GM10248 (cell line): ENCODE measurements at regions not wholly inside any gene's neighbourhood (a gene's known extent, or its start where the extent isn't known, plus 50 kb on each side); places are given as distances from the start of the nearest gene placed in this dataset.

Experiments used
- CTCF ChIA-PET: fragments of 300-600 bp; sonication (Branson Sonifier 250); formaldehyde crosslinking; extraction: SDS; loops from one replicate; lab custom pipeline; 2021; ENCODE audit warnings: antibody characterized with exemption; lab: Yijun Ruan, JAX
- POLR2A ChIA-PET: fragments of 350-650 bp; sonication (Branson Sonifier 250); formaldehyde crosslinking; extraction: SDS; loops from one replicate; lab custom pipeline; 2020; ENCODE audit warnings: antibody characterized with exemption; lab: Yijun Ruan, JAX
- DNase-seq: peaks from one replicate; pipeline ENCODE4 v3.0.0; 2012; ENCODE audit errors: extremely low spot score
- CTCF ChIP-seq: IDR thresholded peaks from 2 replicates; pipeline ENCODE4 v1.5.1; 2012; ENCODE audit warnings: mild to moderate bottlenecking, low read depth; ENCODE audit errors: extremely low read depth, missing control alignments, control extremely low read depth

GRCh38 chr6:9503111-9503761, 911.6 kb downstream of the TFAP2A start:
- ChIA-PET POLR2A (no interaction called here), CTCF (interaction anchor here (1.4 kb wide), 1 partner anchor 11 kb away, joined by 5 read pairs; no protein-coding TSS in a partner anchor)
- TF ChIP-seq CTCF = no peak
- no peak for DNase-seq

- TF ChIP-seq CTCF = no peak
- DNase-seq = no peak
- ChIA-PET POLR2A (no interaction called here), CTCF (no interaction called here)
Measured at GRCh38 chr6:9499709-9500108, 915.2 kb downstream of the TFAP2A start.

- POLR2A ChIA-PET = no interaction called here
Measured at GRCh38 chr6:9496837-9497236, 918.0 kb downstream of the TFAP2A start.

GRCh38 chr6:9494864-9495263, 920.0 kb downstream of the TFAP2A start:
- TF ChIP-seq CTCF = no peak
- CTCF ChIA-PET = no interaction called here
- POLR2A ChIA-PET = no interaction called here
- no peak for DNase-seq

More at GRCh38 chr6:9496837-9497236, 918.0 kb downstream of the TFAP2A start:
- CTCF ChIA-PET = interaction anchor here (0.9 to 1.5 kb wide), 3 partner anchors 13 to 27 kb away, joined by 3 to 4 read pairs (median 4); no protein-coding TSS in a partner anchor
- no peak for DNase-seq
- TF ChIP-seq CTCF = no peak

- no peak for TF ChIP-seq CTCF
- ChIA-PET CTCF (interaction anchor here (0.9 to 3.4 kb wide), 2 partner anchors 11 to 33 kb away, joined by 3 to 14 read pairs; no protein-coding TSS in a partner anchor), POLR2A (no interaction called here)
- DNase-seq = no peak
Measured at GRCh38 chr6:9492790-9493189, 922.1 kb downstream of the TFAP2A start.

GRCh38 chr6:9487128-9487527, 927.7 kb downstream of the TFAP2A start:
- no peak for TF ChIP-seq CTCF
- DNase-seq = no peak
- ChIA-PET POLR2A (no interaction called here), CTCF (interaction anchor here (0.7 to 1.1 kb wide), 3 partner anchors 12 to 21 kb away, joined by 3 to 4 read pairs (median 3); no protein-coding TSS in a partner anchor)
